Fibroblast of lung (primary cell): ENCODE measurements at regions not wholly inside any gene's neighbourhood (a gene's known extent, or its start where the extent isn't known, plus 50 kb on each side); places are given as distances from the start of the nearest gene placed in this dataset.

ENCODE experiments used
- DNase-seq, 2 donors: peaks; one replicate each; pipeline versions ENCODE4 v3.0.0 to v3.0.0-alpha.2; 2010; ENCODE audit warnings: low read depth in 2 of 2
- H2AFZ ChIP-seq: 2 replicates; pipeline ENCODE4 v1.5.1; 2012; ENCODE audit warnings: low read length, control low read depth, inconsistent platforms
- H3K27ac ChIP-seq: 2 replicates; pipeline ENCODE4 v1.5.1; 2011; ENCODE audit warnings: low read length, control low read depth; ENCODE audit not compliant: insufficient read depth
- H3K27me3 ChIP-seq: 2 replicates; pipeline ENCODE4 v1.5.1; 2011; ENCODE audit warnings: mild to moderate bottlenecking, low read length; ENCODE audit not compliant: control insufficient read depth, insufficient read depth
- H3K36me3 ChIP-seq: 2 replicates; pipeline ENCODE4 v1.5.1; 2011; ENCODE audit warnings: low read length; ENCODE audit not compliant: control insufficient read depth, insufficient read depth
- H3K4me1 ChIP-seq: 2 replicates; pipeline ENCODE4 v1.5.1; 2011; ENCODE audit warnings: low read length; ENCODE audit not compliant: control insufficient read depth, insufficient read depth; ENCODE audit errors: extremely low read depth
- H3K4me2 ChIP-seq: 2 replicates; pipeline ENCODE4 v1.5.1; 2011; ENCODE audit warnings: low read length, control low read depth; ENCODE audit not compliant: insufficient read depth; ENCODE audit errors: extremely low read depth
- H3K4me3 ChIP-seq, 4 experiments: fragments of 200-600 bp in 1 of 4; sonication (generic) in 1 of 4; replicated peaks in 1 of 4; 2 replicates each; pipeline ENCODE4 v1.5.1; 2011 to 2016; ENCODE audit warnings: low read length in 4 of 4, low read depth in 3 of 4, mild to moderate bottlenecking in 3 of 4, control low read depth in 2 of 4, inconsistent platforms in 1 of 4, mixed read lengths in 1 of 4; ENCODE audit not compliant: insufficient read depth in 1 of 4; ENCODE audit errors: control extremely low read depth in 1 of 4
- H3K79me2 ChIP-seq: 2 replicates; pipeline ENCODE4 v1.5.1; 2012; ENCODE audit warnings: mild to moderate bottlenecking, low read length, inconsistent platforms; ENCODE audit not compliant: control insufficient read depth, insufficient read depth
- H3K9ac ChIP-seq: 2 replicates; pipeline ENCODE4 v1.5.1; 2011; ENCODE audit warnings: mild to moderate bottlenecking, low read length, control low read depth; ENCODE audit not compliant: insufficient read depth
- H3K9me3 ChIP-seq: 2 replicates; pipeline ENCODE4 v1.5.1; 2012; ENCODE audit warnings: low read depth, low read length; ENCODE audit not compliant: control insufficient read depth, insufficient read depth
- H4K20me1 ChIP-seq: 2 replicates; pipeline ENCODE4 v1.5.1; 2011; ENCODE audit warnings: low read length; ENCODE audit not compliant: control insufficient read depth, insufficient read depth; ENCODE audit errors: extremely low read depth
- EZH2 ChIP-seq: IDR thresholded peaks from 2 replicates; pipeline ENCODE4 v1.5.1; 2012; ENCODE audit warnings: low read length, control low read depth, mild to moderate bottlenecking; ENCODE audit errors: missing control alignments
- TF ChIP-seq, protein P1 (sequence below), 2 donors: IDR thresholded peaks in 1 of 2; conservative IDR thresholded peaks in 1 of 2; 1 replicate in 1 of 2; 2 replicates in 1 of 2; pipeline ENCODE4 v1.5.1; 2011 to 2012; ENCODE audit warnings: low read length in 2 of 2, control low read depth in 1 of 2, inconsistent platforms in 1 of 2, low read depth in 1 of 2, mild to moderate bottlenecking in 1 of 2

DNA sequence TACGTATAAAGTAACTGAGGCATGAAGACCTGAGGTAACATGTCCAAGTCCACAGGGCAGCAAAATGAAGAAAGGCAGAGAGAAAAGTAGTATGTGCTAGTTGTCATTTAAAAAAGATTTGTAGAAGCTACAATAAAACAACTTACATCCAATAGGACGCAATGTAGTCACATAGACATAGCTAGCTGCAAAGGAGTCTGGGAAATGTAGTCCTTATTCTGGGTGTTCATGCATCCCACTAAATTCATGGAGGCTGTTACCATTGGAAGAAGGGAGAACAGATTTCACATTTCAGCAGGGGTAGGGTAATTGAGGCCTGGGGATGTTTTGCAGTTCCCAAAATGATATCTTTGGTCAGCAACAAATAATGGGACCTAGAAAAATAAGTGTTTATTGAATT, 571.4 kb downstream of the MIAT start:
- no peak overlapping the region for H3K4me2 ChIP-seq
- H3K4me3 ChIP-seq, result no peak overlapping the region

DNA sequence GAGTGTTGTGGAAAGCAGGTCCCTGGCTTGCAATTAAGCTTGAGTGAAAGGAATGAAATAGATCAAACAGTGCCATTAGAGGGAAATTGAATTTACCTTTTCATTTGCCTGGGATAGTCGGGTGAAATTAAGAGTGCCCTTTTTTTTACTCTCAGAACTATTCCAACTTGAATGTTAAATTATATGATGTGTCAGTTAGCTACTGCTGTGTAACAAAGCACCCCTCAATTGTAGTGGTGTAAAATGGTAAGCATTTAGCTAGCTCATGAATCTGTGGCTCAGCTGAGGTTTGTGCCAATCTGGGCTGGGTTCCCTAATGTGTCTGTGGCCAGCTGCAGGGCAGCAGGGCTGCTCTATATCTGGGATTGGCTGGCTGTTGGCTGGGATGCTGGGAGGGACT, 571.4 kb downstream of the MN1 start:
- Histone ChIP-seq H3K4me2 (no peak overlapping the region), H3K79me2 (no peaks in the 10 kb centered on the region), H3K36me3 (no peaks in the 10 kb centered on the region), H3K4me3 (no peak overlapping the region), H3K9me3 (no peaks in the 10 kb centered on the region), H3K4me1 (peaks cover 2% of the 10 kb centered on the region), H3K27ac (no peak overlapping the region), H3K27me3 (peaks cover 7% of the 10 kb centered on the region), H4K20me1 (no peaks in the 10 kb centered on the region), H2AFZ (no peak overlapping the region), H3K9ac (no peak overlapping the region)
- TF ChIP-seq EZH2, result no peak
- TF ChIP-seq, protein P1, sequence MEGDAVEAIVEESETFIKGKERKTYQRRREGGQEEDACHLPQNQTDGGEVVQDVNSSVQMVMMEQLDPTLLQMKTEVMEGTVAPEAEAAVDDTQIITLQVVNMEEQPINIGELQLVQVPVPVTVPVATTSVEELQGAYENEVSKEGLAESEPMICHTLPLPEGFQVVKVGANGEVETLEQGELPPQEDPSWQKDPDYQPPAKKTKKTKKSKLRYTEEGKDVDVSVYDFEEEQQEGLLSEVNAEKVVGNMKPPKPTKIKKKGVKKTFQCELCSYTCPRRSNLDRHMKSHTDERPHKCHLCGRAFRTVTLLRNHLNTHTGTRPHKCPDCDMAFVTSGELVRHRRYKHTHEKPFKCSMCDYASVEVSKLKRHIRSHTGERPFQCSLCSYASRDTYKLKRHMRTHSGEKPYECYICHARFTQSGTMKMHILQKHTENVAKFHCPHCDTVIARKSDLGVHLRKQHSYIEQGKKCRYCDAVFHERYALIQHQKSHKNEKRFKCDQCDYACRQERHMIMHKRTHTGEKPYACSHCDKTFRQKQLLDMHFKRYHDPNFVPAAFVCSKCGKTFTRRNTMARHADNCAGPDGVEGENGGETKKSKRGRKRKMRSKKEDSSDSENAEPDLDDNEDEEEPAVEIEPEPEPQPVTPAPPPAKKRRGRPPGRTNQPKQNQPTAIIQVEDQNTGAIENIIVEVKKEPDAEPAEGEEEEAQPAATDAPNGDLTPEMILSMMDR (conservative IDR thresholded peaks at IDR 0.05 in 1 of 2, IDR thresholded peaks at IDR 0.05 in 1 of 2; ENCODE audit: low read depth in 1 of 2, low read length in 2 of 2), result no peak
- DNase-seq, result no peak

More for the DNA sequence above, 571.4 kb downstream of the MIAT start:
- Histone ChIP-seq H3K9ac (no peak overlapping the region), H4K20me1 (no peaks in the 10 kb centered on the region), H3K4me1 (peaks cover 8% of the 10 kb centered on the region), H3K36me3 (no peaks in the 10 kb centered on the region), H3K27me3 (peaks cover 7% of the 10 kb centered on the region), H3K9me3 (no peaks in the 10 kb centered on the region), H3K79me2 (no peaks in the 10 kb centered on the region), H2AFZ (no peak overlapping the region), H3K27ac (no peak overlapping the region)
- TF ChIP-seq, protein P1 (conservative IDR thresholded peaks at IDR 0.05 in 1 of 2, IDR thresholded peaks at IDR 0.05 in 1 of 2; ENCODE audit: low read depth in 1 of 2, low read length in 2 of 2), result no peak
- no peak for TF ChIP-seq EZH2
- no peak for DNase-seq

DNA sequence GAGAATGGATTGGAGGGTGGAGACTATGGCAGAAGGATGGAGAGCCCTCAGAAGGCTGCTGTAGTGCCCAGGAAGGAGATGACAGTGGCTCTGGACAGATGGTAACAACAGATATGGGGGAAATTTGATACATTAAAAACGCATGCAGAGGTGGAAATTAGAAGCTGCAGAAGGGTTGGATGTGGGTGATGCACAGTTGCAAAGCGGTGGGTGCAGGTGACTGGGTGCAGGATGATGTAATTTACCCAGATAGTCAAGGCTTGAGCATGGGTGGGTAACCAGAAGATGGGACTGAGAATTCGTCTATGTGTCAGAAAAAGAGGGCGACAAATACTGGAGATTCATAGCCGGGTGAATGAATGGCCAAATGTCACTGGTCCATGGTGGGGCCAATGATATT, 570.3 kb downstream of the MN1 start:
- no peak for DNase-seq
- no peaks in the 10 kb centered on the region for H4K20me1 ChIP-seq
- no peak overlapping the region for H2AFZ ChIP-seq
- H3K9ac ChIP-seq, result no peak overlapping the region
- no peak overlapping the region for H3K27ac ChIP-seq
- H3K4me3 ChIP-seq, result no peak overlapping the region
- no peaks in the 10 kb centered on the region for H3K9me3 ChIP-seq
- H3K4me1 ChIP-seq, result peaks cover 2% of the 10 kb centered on the region
- no peaks in the 10 kb centered on the region for H3K79me2 ChIP-seq
- H3K36me3 ChIP-seq, result no peaks in the 10 kb centered on the region
- no peak overlapping the region for H3K4me2 ChIP-seq
- peak; percentile 39 for TF ChIP-seq EZH2
- TF ChIP-seq, protein P1 (conservative IDR thresholded peaks at IDR 0.05 in 1 of 2, IDR thresholded peaks at IDR 0.05 in 1 of 2; ENCODE audit: low read depth in 1 of 2, low read length in 2 of 2), result no peak
- peaks cover 7% of the 10 kb centered on the region for H3K27me3 ChIP-seq
